HG02973 (cell line): ENCODE measurements at regions not wholly inside any gene's neighbourhood (a gene's known extent, or its start where the extent isn't known, plus 50 kb on each side); places are given as distances from the start of the nearest gene placed in this dataset.

Experiments
- ATAC-seq: cut with Tn5 transposase; IDR thresholded peaks from one replicate; pipeline ENCODE4 v1.9.1; 2021; ENCODE audit warnings: moderate library complexity; ENCODE audit not compliant: unreplicated experiment

DNA sequence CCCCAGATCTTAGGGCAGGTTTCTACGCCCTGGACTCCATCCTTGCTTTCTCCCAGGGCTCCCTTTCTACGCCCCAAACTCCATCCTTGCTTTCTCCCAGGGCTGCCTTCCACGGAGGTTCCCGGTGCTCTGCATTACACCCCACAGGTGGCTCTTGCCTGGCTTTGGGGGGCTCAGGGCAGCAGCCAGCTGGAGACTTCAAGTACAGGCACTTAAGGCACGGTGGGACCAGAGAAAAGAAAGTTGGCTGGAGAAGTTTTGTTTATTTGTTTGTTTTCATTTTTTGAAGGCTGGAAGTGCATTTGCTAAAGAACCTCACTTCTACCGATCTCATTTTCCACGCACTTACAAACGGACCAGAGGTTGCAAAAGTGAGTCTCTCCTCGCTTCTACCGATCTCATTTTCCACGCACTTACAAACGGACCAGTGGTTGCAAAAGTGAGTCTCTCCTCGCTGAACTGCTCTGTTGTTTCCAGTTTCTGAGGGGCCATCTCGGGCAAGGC, 103.8 kb upstream of the MED13L start:
- ATAC-seq, result no peak

DNA sequence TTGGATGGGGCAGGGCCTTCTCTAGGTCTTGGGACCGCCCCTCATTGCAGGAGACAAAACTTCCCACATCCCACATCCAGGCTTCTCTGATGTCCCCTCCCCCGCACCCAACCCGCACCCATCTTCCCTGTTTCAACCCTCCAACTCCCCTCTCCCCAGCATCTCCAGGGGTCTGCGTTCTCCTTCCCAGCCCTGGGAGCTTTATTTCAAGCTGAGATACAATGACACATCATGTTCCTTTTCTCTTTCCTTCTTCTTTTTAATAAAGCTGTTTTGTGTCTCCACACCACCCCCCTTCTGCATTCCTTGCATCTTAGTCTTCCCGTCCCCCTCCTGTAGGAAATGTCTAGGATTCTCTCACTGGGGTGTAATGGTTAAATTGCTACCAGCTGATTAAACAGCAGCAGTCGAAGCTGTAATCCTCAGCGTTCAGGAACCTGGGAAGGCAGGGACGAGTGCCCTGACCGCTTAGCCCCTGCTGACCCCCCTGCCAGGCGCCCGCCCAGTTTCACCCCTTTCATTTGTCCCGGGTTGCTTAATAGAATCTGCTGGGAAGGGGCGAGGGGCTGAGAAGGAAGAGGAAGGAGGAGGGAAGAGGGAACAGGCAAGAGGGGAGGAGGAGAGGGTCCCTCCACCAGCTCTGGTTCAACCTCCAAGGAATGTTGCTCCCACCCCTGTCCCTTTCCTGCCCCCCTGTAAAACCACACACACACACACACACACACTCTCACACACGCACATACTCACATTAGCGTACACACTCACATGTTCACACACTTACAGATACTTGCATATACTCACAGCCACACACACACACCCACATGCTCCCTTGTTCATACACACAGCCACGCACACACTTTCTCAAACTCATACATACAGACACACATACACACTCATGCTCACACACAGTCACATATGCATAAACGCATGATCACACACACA, 104.5 kb upstream of the MED13L start:
- ATAC-seq, result no peak

DNA sequence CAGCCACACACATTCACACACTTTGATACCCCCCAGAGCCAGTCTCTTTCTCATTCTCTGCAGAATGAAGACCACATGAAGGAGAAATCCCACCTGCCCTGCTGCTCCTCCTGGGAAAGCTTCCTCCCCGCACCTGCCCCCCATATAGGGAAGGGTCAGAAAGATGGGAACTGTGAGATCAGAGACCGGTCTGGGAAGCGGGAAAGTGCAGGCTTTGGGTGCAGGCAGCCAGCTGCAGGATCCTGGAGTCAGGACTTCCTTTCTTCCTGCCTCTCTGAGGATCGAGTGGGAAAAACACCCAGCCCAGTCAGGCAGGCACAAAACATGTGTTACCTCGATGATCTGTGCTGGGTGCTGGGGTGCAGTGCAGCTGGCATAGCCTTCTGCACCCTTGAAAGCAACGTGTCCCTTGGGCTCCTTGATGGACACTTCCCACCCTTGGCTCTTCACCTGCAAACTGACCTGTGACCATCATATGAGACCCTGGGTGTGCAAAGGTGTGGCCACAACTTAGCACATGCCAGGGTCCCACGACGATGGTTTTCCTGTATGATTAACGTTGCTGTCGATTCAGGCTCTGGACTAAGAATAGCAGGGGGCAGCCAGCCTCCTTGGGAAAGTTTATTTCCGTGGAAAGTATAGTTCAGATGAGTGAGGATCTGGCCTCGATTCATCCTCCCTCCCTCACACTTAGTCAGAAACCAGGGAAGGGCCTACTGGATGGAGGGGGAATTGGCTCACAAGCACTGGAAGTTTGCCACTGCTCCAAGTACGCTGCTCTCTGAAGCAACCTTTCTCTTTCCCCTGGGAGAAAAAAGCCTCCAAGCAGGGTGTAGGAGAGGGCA, 105.4 kb upstream of the MED13L start:
- no peak for ATAC-seq

DNA sequence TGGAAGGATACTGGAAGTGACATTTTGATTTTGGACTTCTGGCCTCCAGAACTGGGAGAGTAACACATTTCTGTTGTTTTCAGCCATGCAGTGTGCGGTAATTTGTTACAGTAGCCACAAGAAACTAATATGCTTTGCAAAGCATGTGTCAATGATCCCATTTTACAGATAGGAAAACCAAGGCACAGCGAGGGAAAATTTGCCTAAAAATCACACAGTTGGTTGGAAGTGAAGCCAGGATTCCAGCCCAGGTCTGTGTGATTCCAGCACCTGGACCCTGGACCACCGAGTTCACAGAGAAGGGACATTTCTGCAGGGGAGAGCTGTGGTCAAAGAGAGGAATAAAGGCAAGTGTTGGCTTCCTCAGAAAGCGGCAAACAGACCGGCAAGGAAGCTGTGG, 106.7 kb upstream of the MED13L start:
- no peak for ATAC-seq

DNA sequence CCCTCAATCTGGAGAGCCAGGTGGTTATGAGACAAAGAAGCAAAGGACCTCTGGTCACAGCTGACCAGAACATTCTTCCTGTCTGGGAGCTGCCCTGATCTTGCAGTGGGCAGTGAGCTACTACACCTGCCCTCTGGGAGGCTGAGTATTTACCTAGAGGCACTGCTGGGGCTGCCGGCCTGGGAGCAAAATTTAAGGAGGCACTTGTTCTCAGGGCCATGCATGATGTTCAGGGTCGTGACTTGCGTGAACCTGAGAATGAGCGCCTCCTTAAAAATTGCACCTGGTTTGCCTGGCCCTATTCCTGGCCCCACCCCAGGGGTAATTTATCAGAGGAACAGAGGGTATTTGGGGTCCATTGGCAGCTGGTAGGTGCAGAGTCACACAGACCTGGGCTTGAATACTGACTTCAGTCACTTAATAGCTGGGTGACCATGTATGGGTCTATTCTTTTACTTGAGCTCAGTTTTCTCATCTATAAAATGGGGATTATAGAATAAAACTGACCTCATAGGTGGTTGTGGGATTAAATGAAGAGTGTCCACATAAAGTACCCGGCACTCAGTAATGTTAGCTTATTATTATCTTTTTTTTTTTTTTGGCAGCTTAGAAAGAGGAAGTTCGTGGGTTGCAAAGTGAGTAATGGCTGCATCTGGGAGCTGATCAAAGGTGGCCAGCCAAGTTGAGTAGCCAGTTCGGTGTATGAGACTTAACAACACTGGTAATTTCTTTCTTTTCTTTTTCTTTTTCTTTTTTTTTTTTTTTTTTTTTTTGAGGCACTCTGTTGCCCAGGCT, 107.4 kb upstream of the MED13L start:
- no peak for ATAC-seq

DNA sequence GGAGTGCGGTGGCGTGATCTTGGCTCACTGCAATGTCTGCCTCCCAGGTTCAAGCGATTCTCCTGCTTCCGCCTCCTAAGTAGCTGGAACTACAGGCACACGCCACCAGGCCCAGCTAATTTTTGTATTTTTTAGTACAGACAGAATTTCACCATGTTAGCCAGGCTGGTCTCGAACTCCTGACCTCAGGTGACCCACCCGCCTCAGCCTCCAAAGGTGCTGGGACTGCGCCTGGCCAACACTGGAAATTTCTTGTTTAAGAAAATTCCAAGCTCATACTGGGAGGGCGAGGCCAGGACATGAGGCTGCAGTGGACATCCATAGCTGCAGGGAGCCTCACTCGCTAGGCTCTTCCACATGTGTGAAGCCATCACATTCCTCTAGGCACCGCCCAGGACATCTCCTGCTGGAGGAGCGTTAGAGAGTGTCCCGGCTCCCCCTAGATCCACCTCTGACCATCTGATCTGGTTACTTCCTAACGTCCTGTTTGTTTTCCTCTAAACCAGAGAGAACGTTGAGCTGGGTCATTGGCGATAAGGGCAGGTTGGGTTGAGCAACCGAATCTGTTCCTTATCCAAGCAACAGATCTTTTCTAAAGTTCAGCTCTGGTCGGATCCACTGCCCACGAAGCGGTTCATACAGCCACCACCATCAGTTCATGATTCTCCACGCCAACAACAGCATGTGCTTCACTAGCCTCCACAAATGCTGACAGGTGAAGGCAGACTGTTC, 108.2 kb upstream of the MED13L start:
- ATAC-seq, result no peak

DNA sequence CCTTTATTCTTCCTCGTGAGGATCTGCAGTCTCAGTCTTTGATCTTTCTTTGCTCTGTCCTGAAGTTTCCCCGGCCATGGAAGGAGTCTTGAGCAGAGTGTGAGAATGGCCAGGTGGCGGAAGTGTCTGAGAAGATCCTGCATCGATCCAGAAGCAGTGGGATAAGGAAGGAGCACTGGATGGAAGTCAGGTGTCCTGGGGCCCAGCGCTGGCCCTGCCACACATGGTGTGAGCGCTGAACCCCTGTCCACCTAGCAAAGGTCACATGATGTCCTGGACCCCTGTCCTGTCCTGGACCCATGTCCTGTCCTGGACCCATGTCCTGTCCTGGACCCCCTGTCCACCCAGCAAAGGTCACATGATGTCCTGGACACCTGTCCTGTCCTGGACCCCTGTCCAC, 111.8 kb upstream of the MED13L start:
- no peak for ATAC-seq

DNA sequence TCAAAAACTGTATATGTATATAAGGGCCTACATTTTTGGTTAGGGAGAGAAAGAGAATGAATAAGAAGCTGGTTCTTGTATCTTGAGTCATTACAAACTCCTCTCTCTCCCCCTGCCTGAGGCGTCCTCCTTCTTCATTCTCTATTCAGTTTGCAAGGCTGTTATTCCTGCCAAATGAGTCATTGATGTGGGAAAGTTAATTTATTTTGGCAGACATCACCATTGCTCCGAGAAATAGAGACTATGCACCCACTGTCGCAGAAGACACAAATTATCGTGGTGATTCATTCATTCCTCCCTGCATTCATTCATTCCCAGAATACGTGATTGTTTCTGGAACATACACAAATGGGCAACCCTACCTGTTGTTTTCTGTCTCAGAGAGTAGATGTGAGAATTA, 112.5 kb upstream of the MED13L start:
- ATAC-seq, result no peak

DNA sequence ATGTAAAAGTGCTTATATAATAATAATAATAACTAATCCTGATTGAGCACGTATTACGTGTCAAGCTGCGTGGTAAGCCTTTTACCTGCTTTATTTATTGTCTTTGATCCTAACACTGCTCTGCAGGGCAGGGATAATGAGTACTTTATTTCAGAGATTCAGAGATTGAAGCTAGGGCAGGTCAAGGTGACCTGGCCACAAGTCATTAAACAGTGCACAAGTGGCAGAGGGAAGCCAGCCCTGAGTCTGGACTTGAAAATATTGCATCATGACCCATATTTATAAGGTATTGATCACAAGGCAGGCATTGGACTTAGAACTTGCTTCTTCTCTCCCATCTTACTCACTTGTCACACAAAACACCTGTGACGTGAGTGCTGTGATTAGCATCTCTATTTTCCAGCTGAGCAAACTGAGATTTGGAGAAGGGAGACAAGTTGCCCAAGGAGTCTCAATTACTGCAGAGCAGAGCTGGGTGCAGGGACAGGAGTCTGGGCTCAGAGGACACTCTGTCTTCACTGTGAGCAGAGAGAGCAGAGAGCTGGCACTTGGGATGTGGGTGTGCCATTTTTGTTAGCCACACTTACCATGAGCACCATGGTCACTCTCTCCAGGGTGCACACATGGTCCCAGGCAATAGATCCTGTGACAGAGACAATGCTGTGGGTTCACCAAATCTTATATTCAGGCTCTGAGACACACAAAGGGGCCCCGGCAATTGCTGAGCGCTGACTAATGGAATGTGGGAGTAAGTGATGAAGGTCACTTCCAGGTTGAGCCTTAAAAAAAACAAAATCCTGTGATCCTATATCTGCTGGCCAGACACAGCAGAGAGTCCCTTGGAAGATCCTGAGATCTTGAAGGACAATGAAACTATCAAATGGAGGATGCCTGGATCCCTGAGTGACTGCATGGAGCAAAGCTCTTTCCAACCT, 113.2 kb upstream of the MED13L start:
- no peak for ATAC-seq

DNA sequence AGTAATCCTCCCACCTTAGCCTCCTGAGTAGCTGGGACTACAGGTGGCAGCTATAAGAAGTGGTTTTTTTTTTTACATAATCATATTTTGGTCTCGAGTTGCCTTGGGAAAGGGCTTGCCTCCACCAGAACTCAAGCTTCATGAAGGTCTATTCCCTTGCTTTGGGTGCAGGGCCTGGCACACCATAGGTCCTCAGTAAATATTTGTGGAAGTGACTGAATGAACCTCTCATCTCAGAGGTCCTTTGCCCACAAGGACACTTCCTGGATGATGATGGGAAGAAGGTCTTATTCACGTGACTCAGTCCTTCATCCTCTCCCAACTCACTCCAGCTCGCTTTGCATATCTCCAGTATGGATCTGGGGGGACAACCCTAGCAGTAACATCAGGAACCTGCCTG, 114.0 kb upstream of the MED13L start:
- ATAC-seq, result no peak

DNA sequence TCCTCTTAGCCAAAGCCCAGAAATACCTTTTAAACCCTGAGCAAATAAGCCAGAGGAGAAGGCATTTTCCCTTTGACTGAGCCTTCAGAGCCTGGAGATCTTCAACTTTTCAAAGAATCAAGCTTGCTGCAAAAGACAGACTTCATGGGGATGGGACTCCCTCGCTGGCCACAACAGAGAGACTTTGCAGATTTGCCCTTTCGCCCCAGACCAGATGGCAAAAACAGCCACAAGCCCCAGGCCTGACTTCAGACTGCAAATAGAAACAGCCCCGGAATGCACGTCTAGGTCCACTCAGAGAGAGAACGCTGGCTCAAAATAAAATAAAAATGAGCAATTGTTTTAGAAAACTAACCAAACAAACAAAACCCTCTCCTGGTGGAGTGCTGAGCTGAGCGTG, 114.6 kb upstream of the MED13L start:
- ATAC-seq, result no peak

DNA sequence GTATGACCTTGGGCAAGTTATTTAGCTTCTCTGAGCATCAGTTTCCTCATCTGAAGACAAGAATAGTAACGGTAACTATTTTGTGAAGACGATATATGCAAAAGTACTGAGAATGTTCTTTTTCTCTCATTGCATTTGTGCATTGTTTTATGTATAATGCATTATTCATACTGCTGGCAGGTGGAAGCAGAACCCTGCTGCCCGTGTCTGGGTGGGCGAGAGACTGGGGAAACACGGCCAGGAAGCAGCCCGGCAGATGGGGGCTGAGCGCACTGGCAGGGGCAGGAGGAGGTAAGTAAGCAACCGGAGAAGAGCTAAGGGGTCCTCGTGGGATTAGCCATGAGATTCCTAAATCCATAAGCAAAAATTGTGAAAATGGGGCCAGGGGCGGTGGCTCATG, 115.8 kb upstream of the MED13L start:
- no peak for ATAC-seq

DNA sequence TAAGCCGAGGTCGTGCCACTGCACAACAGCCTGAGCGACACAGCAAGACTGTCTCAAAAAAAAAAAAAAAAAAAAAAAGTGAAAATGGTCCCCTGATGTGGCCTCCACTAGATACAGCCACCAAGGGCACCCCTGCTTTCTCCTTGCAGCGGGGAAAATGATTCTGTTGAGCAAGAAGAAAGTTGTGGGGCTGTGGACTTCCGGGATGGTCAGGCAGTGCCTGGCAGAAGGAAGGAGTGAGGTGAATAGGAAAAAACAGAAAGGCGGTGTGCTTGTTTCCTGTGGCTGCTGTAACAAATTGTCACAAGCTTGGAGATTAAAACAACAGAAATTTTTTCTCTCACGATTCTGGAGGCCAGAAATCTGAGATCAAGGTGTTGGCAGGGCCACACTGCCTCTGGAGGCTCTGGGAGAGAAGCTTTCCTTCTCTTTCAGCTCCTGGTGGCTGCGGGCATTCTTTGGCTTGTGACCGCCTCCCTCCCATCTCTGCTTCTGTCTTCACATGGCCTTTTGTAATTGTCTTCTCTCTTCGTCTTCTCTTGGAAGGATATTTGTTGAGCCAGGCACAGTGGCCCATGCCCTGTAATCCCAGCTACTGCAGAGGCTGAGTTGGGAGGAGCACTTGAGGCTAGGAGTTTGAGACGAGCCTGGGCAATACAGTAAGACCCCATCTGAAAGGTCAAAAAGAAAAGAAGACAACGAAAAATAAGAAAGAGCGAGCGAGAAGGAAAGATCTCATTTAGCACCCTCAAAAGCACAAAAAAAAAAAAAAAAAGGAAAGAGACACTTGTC, 116.6 kb upstream of the MED13L start:
- no peak for ATAC-seq

DNA sequence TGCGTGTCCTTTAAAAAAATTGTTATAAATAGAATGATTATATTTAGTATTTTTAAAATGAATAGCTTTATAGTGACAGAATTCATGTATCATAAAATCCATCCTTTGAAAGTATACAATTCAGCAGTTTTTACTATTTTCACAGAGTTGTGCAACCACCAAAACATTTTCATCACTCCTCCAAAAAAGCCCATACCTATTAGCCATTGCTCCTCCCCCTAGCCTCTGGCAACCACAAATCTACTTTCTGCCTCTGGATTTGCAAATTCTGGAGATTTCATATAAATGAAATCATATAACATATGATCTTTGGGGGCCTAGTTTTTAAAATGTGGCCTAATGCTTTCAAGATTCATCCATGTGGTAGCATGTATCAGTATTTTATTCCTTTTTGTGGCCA, 117.9 kb upstream of the MED13L start:
- no peak for ATAC-seq

DNA sequence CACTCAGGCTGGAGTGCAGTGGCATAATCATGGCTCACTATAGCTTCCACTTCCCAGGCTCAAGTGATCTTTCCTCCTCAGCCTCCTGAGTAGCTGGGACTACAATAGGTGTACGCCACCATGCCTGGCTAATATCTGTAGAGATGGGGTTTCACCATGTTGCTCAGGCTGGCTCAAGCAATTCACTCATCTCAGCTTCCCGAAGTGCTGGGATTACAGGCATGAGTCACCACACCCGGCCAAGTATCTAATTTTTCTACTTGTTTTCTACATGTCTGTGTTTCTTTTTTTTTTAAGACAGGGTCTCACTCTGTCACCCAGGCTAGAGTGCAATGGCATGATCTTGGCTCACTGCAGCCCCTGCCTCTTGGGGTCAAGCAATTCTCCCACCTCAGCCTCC, 119.7 kb upstream of the MED13L start:
- no peak for ATAC-seq

DNA sequence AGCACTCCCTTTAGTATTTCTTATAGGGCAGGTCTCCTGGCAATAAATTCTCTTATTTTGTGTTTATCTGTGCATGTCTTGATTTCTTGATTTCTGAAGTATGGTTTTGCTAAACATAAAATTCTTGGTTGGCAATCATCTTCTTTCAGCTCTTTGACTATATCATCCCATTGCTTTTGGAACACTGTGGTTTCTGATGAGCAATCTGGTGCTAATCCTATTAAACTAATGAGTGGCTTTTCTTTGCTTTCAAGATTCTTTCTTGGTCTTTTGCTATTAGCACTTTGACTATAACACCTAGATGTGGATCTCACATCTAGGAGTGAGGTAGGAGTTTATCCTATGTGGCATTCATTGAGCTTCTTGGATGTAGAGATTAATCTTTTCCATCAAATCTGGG, 120.7 kb upstream of the MED13L start:
- ATAC-seq, result no peak

DNA sequence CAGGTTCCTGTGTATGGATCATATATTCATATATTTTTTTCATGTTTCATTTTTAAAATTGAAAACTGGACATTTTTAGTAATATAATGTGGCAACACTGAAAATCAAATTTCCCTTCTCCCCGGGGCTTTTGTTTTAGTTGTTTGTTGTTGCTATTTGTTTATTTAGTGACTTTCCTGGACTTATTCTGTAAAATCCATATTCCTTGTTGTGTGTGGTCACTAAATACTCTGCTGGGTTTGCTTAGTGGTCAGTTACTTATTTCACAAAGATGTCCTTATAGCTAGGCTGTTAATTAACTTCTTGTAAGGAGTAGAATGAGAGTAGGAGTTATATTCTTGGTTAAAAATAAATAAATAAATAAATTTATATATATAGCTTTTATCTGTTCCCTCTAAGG, 121.6 kb upstream of the MED13L start:
- ATAC-seq, result no peak

DNA sequence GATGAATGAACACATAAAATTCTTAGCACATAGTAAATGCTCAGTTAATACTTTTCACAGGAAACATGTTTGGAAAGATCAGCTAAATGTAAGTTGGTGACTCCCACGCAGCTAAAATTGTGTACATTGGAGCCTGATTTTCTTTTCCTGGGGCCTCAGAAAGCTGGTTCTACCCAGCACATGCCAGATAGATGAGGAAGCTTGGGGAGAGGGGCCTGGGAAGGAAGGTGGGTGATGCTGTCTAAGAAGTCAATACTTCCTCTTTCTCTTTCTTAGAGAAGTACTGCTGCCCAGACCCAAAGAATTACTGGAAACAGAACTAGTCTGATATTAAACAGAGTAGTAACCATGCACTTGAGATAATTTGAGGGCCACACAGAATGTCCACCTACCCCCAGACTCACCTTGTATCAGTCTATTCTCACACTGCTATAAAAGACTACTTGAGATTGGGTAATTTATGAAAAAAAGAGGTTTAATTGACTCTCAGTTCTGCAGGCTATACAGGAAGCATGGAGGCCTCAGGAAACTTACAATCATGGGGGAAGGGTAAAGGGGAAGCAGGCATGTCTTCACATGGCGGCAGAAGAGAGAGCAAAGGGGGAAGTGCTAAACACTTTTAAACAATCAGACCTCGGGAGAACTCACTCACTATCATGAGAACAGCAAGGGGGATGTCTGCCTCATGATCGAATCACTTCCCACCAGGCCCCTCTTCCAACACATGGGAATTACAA, 123.3 kb upstream of the MED13L start:
- ATAC-seq, result no peak
